GM12892 (cell line): ENCODE measurements at regions not wholly inside any gene's neighbourhood (a gene's known extent, or its start where the extent isn't known, plus 50 kb on each side); places are given as distances from the start of the nearest gene placed in this dataset.

Source experiments
- DNase-seq: peaks from one replicate; pipeline ENCODE4 v3.0.0; 2011; ENCODE audit not compliant: insufficient read length
- FAIRE-seq: peaks from 2 replicates; lab custom pipeline; 2011; peaks lifted over from hg19 to GRCh38; lab: Jason Lieb, UNC
- POLR2A ChIP-seq: IDR thresholded peaks from 2 replicates; pipeline ENCODE4 v1.6.1; 2011; ENCODE audit warnings: low read depth, low read length, control low read depth
- POLR2AphosphoS5 ChIP-seq: IDR thresholded peaks from 2 replicates; pipeline ENCODE4 v1.6.1; 2011; ENCODE audit warnings: low read depth, low read length, control low read depth
- TAF1 ChIP-seq: IDR thresholded peaks from 2 replicates; pipeline ENCODE4 v1.6.1; 2011; ENCODE audit warnings: low read depth, mild to moderate bottlenecking, control low read depth, low read length, borderline replicate concordance

DNA sequence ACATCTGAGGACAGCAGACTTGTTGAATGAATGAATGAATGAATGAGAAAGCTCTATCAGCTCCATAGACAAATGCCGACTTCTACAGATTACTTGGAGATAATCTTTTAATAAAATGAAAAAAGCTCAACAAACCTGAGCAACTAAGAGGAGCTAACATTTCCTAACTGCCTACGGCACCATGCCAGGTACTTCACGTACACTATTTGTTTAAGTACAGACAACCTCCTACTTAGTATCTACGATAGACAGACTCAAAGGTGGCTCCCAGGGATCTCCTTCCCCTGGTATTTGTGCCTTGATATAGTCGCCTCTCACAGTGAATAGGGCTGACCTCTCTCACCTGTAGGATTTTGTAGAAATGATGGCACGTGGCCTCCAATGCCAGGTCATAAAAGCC, 412.2 kb upstream of the FAT1 start:
- no peak for FAIRE-seq
- DNase-seq, result no peak
- no peak for TF ChIP-seq POLR2A
- no peak for TF ChIP-seq TAF1
- no peak for TF ChIP-seq POLR2AphosphoS5

DNA sequence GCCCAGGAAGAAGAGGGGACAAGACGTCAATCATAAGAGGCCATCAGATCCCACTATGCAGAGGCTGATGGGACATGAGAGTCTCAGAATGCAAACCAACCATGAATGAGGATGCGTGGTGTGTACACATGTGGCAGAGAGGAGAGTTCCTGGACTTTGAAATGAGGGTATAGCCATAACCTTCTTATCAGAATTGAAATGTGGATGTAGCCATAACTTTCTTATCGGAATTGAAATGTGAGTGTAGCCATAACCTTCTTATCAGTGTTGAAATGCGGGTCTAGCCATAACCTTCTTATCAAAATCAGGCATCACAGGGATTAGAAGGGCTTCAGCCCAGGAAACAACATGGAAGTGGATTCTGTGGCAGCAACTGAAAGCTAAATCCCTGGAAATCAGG, 415.5 kb upstream of the FAT1 start:
- DNase-seq (no peak), FAIRE-seq (no peak)
- TF ChIP-seq TAF1 (no peak), POLR2A (no peak), POLR2AphosphoS5 (no peak)

DNA sequence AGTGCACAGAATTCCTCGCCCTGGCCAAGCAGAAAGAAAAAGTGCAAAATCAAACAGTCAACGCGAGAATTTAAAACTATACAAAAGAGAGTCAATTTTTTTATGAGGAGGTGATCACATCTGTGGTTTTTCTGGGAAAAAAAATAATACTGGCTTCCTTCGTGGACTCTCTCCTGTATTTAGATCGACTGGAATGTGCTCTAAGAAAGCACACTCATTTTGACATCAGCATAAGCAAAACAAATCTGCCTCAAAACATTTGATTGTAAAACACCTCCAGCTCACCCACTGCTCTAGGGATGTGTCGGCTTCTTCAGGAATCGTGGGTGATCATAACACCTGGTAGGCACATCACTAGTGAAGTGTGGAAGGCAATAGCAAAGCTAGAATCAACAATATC, 417.4 kb upstream of the FAT1 start:
- TF ChIP-seq POLR2A, result no peak
- no peak for TF ChIP-seq TAF1
- no peak for TF ChIP-seq POLR2AphosphoS5
- DNase-seq, result no peak
- no peak for FAIRE-seq

DNA sequence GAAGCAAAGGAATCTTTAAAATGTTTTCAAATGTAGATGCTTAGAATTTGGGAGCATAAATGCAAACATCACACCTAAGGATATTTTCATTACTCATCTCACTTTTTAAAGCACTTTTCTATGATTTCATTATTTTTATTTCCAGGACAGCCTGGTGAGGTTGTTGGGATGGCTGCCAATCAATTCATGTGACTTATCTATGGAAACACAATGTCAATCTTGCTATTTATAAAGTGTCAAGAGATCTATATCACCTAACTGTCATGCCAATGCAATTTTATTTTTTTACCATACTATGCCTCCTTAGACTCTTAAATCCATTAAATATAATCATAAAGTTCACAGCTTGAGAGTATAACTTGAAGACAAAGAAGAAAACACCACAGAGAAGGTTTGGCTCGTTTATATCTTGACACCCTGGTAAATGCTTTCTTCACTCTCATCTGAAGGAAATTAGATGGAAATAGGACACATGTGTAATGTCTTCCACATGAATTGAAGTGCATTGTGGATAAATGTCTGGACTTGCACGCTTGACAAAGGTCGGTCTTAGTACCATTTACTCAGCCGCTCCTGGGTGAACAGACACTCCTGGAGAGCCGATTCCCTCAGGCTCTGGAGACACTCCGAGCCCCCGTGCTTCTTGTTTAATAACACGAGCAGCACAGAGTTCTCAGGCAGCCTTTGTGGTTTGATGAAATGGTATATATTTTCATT, 425.7 kb upstream of the FAT1 start:
- FAIRE-seq (no peak), DNase-seq (no peak)
- TF ChIP-seq TAF1, result no peak
- TF ChIP-seq POLR2A, result no peak
- no peak for TF ChIP-seq POLR2AphosphoS5

DNA sequence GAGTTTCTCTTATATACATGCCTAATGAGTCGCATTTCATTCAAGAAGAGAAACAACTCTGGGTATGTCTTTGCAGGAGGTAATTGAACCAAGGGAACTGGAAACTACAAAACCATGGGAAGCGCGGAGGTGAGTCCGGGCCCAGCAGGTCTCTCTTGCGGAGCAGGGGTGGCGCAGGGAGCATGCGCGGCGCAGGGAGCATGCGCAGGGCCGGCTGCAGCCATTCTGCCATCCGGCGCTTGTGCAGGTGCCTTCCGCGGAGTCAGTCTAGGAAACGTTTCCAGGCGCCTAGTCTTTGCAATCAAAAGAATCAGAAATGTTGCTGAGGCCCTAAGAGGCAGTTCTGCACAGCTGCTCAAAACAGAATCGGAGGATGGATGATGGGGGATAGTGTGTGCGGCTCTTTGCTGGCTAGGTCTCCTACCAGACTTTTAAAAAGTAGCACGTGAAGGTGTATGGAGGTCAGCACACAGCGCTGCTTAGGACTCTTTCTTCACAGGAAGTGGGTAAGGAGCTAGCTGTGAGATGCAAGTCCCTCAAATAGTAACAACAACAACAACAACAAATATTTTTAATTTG, 433.8 kb upstream of the FAT1 start:
- FAIRE-seq (no peak), DNase-seq (no peak)
- TF ChIP-seq POLR2A (no peak), POLR2AphosphoS5 (no peak), TAF1 (no peak)

DNA sequence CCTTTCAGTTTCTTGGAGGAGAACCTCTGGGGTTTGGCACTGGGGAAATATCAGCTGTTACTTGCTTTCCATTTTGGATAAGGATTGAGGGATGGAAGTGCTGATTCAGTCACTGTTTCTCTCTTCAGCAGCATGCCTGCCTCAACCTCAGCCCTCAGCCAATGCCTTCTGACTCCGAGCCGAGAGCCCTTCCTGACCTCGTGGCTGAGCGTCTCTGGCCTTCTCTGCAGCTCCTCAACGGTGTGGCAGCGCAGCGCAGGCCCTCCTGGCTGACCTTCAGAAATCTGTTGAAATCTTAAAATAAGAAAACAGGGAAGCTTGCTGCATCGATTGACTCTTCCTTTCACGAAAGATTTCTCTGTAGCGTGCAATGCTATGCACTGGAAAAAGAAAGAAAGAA, 434.3 kb upstream of the FAT1 start:
- FAIRE-seq (no peak), DNase-seq (no peak)
- TF ChIP-seq TAF1 (no peak), POLR2AphosphoS5 (no peak), POLR2A (no peak)

DNA sequence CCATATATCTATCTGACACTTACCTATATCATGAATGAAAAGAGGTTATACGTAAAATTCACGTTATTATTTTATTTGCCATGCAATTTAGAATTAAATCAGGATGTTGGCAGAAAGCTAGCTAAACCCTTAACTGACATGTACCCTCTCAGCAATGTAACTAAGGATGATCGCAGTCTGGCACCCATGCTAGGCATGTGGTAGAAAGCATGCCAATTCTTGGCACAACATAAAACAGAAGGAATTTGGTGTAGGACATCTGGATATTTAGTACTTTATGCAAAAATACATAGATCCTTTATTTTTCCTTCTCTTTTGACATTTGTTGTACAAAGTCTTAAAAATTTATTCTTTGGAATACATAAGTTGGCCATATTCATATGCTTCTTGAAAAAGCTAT, 436.8 kb upstream of the FAT1 start:
- no peak for FAIRE-seq
- no peak for TF ChIP-seq POLR2AphosphoS5
- no peak for TF ChIP-seq TAF1

DNA sequence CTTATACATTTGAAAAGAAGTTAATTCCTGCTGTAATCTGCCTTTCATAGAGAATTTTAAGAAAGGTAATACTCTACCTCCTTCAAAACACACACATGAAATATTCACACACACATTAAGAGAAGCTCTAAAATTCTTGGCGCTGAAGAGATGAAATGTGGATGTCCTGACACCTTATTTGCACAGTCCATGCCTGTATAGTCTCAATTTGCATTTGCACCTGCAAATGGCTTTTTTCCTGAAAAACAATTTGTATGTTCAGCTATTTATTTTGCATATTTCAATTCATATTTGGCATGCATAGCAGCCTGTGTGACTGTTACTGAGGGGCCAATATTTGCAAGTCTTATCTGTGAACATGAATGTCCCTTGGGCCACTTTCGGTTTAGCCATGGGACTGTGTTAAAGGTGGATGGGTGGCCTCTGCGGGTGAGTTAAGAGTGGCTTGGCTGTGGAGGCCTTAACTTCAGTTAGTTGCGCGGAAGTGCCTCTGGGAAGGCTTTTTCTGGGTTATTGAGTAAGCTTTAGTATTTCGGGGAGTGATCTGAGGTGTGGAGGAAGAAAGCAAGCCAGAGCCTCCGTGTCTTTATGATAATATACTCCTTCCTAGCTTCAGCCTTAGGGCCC, 443.3 kb upstream of the FAT1 start:
- TF ChIP-seq TAF1 (no peak), POLR2AphosphoS5 (no peak), POLR2A (no peak)
- no peak for FAIRE-seq
- DNase-seq, result no peak

More for the DNA sequence above, 436.8 kb upstream of the FAT1 start:
- DNase-seq, result no peak

DNA sequence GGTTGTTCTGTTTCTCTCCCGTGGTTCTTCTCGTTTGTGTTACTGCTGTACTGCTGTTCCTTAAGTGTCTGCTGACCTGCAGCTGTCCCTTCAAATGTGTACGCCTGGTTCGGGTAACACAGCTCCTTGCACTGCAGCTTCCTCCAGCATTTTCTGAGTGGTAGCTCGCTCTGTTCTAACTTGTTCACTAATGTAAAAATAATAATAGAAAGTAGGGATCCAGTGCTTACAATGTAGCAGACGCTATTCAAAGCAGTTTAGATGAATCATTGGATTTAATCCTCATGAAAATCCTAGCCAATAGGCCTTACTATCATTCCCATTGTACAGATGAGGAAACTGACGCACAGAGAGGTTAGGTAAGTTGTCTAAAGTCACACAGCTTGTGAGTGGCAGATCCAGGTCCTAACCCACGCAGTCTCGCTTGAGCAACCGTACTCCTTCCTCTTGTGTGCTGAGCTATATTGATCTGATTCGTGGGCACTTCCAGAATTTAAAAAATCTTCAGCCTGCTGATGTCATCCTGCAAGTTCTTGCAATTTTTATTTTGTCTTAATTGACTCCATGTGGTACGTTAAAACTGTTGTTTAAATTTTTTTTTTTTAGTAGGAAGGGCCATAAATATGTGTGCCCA, 448.2 kb upstream of the FAT1 start:
- TF ChIP-seq POLR2AphosphoS5 (no peak), POLR2A (no peak), TAF1 (no peak)
- DNase-seq (no peak), FAIRE-seq (no peak)

DNA sequence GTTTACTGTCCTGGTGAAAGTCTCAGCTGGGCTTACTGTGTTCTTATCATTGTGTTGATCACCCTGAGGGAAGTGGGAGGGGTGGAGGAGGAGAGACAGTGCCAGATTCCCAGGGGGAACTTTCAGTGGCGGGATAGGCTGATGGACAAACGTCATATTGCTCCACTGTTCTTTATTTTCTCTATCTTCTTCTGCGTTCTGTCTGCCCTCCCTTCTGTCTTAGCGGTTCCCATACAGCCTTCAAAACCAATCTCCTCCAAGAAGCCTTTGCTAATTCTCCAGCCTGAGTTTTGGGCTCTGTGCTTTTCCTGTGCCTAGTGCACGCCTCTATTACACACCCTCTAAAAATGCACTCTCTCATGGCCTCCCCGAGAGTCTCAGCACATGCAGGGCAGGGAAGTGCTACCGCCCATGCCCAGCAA, 448.7 kb upstream of the FAT1 start:
- TF ChIP-seq POLR2A, result no peak
- no peak for TF ChIP-seq TAF1
- DNase-seq (no peak), FAIRE-seq (no peak)

DNA sequence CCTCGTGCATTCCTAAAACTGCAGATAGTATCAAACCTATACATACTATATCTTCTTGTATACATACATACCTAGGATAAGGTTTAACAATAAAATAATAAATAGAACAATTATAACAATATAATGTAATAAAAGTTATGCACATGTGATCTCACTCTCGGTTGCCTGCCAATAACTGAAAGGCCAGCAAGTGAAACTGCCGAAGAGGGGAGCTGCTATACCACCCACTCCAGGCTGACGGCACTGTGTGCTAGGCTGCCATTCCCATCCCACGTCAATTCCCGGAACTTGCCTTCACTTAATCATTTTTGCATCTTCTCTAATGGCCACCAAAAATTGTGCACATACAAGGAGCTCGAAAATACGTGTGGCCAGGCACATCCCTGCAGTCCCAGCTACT, 451.1 kb upstream of the FAT1 start:
- DNase-seq (no peak), FAIRE-seq (no peak)
- TF ChIP-seq POLR2AphosphoS5 (no peak), POLR2A (no peak), TAF1 (no peak)

DNA sequence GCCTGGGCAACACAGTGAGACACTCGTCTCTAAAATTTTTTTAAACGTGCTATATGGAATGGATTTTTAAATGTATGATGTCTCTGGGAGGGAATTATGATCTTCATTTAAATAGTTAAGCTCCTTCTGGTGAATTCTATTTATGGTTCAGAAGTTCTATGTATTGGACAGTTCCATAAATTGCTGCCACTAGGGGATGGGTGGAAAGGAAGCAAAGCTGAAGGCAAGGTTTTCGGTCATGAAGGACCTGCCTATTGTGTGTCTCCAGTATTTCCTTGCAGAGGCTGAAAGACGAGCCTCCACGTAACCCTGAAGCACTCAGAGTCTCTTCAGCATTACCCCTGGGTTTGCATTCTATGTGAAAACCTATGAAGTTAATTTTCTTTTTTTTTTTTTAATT, 451.5 kb upstream of the FAT1 start:
- DNase-seq, result no peak
- no peak for FAIRE-seq
- no peak for TF ChIP-seq POLR2AphosphoS5
- TF ChIP-seq POLR2A, result no peak
- TF ChIP-seq TAF1, result no peak
